Activated naive CD8-positive, alpha-beta T cell treated with anti-CD3 and anti-CD28 coated beads, Interleukin-2, amount 10 ng/mL, durations not matched to agents 7 days and 5 days (primary cell): ENCODE measurements at regions not wholly inside any gene's neighbourhood (a gene's known extent, or its start where the extent isn't known, plus 50 kb on each side); places are given as distances from the start of the nearest gene placed in this dataset.
"Not testable (repeated sequence)": the region's sequence is repeated elsewhere in the genome, so short reads cannot be mapped to it uniquely, and the experiment has no call there.

ENCODE experiments used
- ATAC-seq: fragments of 150-1000 bp; cut with Tn5 transposase; one replicate; pipeline ENCODE4 v1.10.0; 2021; ENCODE audit warnings: low read depth, moderate library complexity
- POLR2A ChIA-PET: fragments of 350-600 bp; sonication (Branson Sonifier 250); formaldehyde crosslinking; loops from one replicate; lab custom pipeline; 2021; ENCODE audit warnings: antibody characterized with exemption; lab: Charles Lee
- DNase-seq: peaks from one replicate; pipeline ENCODE4 v3.0.0; 2021
- H3K27ac Mint-ChIP-seq: one replicate; pipeline ENCODE4 v1.8.0; 2022; ENCODE audit warnings: mild to moderate bottlenecking, mixed read lengths
- H3K27me3 Mint-ChIP-seq: one replicate; pipeline ENCODE4 v1.8.0; 2022; ENCODE audit warnings: mild to moderate bottlenecking, moderate library complexity, mixed read lengths
- H3K36me3 Mint-ChIP-seq: one replicate; pipeline ENCODE4 v1.8.0; 2021; ENCODE audit warnings: mild to moderate bottlenecking, mixed read lengths
- H3K4me1 Mint-ChIP-seq: one replicate; pipeline ENCODE4 v1.8.0; 2021; ENCODE audit warnings: mixed read lengths
- H3K4me3 Mint-ChIP-seq: one replicate; pipeline ENCODE4 v1.8.0; 2022; ENCODE audit warnings: mild to moderate bottlenecking, moderate library complexity, mixed read lengths
- H3K9me3 Mint-ChIP-seq: one replicate; pipeline ENCODE4 v1.8.0; 2021; ENCODE audit warnings: mixed read lengths

- POLR2A ChIA-PET: no interaction called here
- Mint-ChIP-seq H3K9me3 (peaks cover 12% of the 10 kb centered on the region), H3K27ac (no peak overlapping the region), H3K4me3 (no peak overlapping the region), H3K27me3 (no peaks in the 10 kb centered on the region), H3K36me3 (no peaks in the 10 kb centered on the region), H3K4me1 (no peaks in the 10 kb centered on the region)
- ATAC-seq: no peak
- no peak for DNase-seq
Measured at GRCh38 chr21:19145682-19146293, 742.2 kb upstream of the TMPRSS15 start.

DNA sequence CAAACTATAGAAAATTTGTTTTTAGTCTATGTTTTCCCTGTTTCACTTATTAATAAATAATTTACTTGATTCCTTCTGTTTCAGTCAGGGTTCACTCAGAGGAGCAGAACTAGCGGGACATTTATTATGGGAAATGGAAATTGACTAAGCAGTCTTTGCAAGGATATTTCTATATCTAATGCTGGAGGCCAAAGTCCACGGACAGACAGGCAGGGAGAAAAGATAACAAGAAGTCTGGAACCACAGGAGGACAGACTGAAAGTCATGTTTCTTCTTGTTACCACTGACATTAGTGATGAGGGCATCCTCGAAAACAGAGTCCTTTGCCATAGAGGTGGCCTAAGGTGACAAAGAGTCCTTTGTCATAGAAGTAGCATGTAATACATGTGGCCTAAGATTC, 744.5 kb upstream of the TMPRSS15 start:
- H3K4me3 Mint-ChIP-seq: no peak overlapping the region

GRCh38 chr21:19171585-19171984, 768.0 kb upstream of the TMPRSS15 start:
- Mint-ChIP-seq H3K9me3 (peaks cover 2% of the 10 kb centered on the region), H3K4me1 (no peaks in the 10 kb centered on the region), H3K27me3 (no peaks in the 10 kb centered on the region), H3K36me3 (no peaks in the 10 kb centered on the region), H3K4me3 (no peak overlapping the region), H3K27ac (no peak overlapping the region)
- POLR2A ChIA-PET: no interaction called here
- DNase-seq (no peak), ATAC-seq (no peak)

More for the DNA sequence above, 744.5 kb upstream of the TMPRSS15 start:
- no peak for ATAC-seq
- Mint-ChIP-seq H3K4me1 (no peaks in the 10 kb centered on the region), H3K9me3 (peaks cover 12% of the 10 kb centered on the region), H3K36me3 (no peaks in the 10 kb centered on the region), H3K27ac (no peak overlapping the region), H3K27me3 (no peaks in the 10 kb centered on the region)
- POLR2A ChIA-PET: no interaction called here
- DNase-seq: no peak

DNA sequence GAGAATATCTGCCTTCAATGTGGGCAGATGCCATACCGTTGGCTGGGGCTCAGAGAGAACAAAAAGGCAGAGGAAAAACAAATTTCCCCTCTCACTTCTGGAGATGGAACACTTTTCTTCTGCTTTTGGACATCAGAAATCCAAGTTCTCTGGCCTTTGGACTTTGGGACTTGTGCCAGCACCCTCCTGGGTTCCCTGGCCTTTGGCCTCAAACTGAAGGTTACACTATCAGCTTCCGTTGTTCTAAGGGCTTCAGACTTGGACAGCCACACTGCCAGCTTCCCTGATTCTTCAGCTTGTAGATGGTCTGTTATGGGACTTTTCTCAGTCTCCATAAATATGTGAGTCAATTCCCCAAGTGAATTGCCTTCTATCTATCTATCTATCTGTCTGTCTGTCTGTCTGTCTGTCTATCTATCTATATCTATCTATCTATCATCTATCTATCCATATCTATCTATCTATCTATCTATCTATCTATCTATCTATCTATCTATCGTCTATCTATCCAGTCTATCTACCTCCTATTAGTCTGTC, 778.1 kb upstream of the TMPRSS15 start:
- H3K36me3 Mint-ChIP-seq: no peaks in the 10 kb centered on the region
- H3K9me3 Mint-ChIP-seq: peaks cover 1% of the 10 kb centered on the region
- no peaks in the 10 kb centered on the region for H3K4me1 Mint-ChIP-seq

GRCh38 chr21:19197950-19198349, 794.4 kb upstream of the TMPRSS15 start:
- no peak overlapping the region for H3K27ac Mint-ChIP-seq
- POLR2A ChIA-PET: no interaction called here
- peaks cover 5% of the 10 kb centered on the region for H3K9me3 Mint-ChIP-seq
- no peaks in the 10 kb centered on the region for H3K4me1 Mint-ChIP-seq
- H3K4me3 Mint-ChIP-seq: no peak overlapping the region
- H3K36me3 Mint-ChIP-seq: no peaks in the 10 kb centered on the region
- H3K27me3 Mint-ChIP-seq: no peaks in the 10 kb centered on the region
- DNase-seq: no peak
- ATAC-seq: no peak

More for the DNA sequence above, 778.1 kb upstream of the TMPRSS15 start:
- Mint-ChIP-seq H3K27ac (no peak overlapping the region), H3K4me3 (no peak overlapping the region), H3K27me3 (no peaks in the 10 kb centered on the region)
- POLR2A ChIA-PET: no interaction called here
- ATAC-seq (no peak), DNase-seq (no peak)

GRCh38 chr21:19198801-19199200, 795.2 kb upstream of the TMPRSS15 start:
- Mint-ChIP-seq H3K27ac (no peak overlapping the region), H3K4me1 (no peaks in the 10 kb centered on the region), H3K27me3 (no peaks in the 10 kb centered on the region), H3K36me3 (no peaks in the 10 kb centered on the region), H3K9me3 (peaks cover 5% of the 10 kb centered on the region), H3K4me3 (no peak overlapping the region)
- no peak for ATAC-seq
- no peak for DNase-seq
- POLR2A ChIA-PET: no interaction called here

- DNase-seq (no peak), ATAC-seq (no peak)
- POLR2A ChIA-PET: no interaction called here
- no peaks in the 10 kb centered on the region for H3K36me3 Mint-ChIP-seq
- H3K27ac Mint-ChIP-seq: no peak overlapping the region
- no peak overlapping the region for H3K4me3 Mint-ChIP-seq
- H3K9me3 Mint-ChIP-seq: peaks cover 6% of the 10 kb centered on the region
- H3K27me3 Mint-ChIP-seq: no peaks in the 10 kb centered on the region
- no peaks in the 10 kb centered on the region for H3K4me1 Mint-ChIP-seq
Measured at GRCh38 chr21:19218163-19218562, 814.6 kb upstream of the TMPRSS15 start.

DNA sequence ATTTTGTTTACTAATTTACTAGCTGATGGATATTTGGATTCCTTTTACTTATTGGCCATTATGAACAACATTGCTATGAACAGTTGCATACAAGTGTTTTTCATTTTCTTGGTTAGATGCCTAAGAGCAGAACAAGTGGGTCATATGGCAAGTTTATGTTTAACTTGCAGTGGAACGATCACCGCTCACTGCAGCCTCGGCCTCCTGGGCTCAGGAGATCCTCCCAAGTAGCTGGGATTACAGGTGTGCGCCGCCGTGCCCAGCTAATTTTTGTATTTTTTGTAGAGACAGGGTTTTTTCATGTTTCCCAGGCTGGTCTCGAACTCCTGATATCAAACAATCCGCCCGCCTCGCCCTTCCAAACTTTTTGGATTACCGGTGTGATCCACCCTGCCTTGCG, 820.5 kb upstream of the TMPRSS15 start:
- ATAC-seq (no peak), DNase-seq (no peak)
- H3K4me3 Mint-ChIP-seq: no peak overlapping the region
- H3K27me3 Mint-ChIP-seq: no peaks in the 10 kb centered on the region
- peaks cover 3% of the 10 kb centered on the region for H3K9me3 Mint-ChIP-seq
- H3K27ac Mint-ChIP-seq: no peak overlapping the region
- H3K4me1 Mint-ChIP-seq: no peaks in the 10 kb centered on the region
- no peaks in the 10 kb centered on the region for H3K36me3 Mint-ChIP-seq
- POLR2A ChIA-PET: no interaction called here

DNA sequence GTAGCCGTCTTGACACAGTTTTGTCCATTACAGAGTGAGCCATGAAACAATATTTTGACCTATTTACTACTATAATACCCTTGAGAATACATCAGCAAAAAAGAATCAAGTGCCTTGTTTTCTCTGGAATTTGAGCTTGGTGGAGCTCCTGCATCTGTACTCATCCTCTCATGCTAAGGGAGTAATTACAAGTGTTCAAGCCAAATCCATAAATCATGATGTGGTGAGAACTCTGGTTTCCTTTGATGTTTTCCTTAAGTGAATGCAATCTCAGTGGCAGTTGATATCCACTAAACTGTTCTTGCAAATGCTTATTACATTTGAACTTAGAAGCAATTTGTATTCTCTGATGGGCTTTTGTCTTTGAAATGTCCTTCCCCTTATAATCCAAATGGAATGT, 824.6 kb upstream of the TMPRSS15 start:
- DNase-seq (no peak), ATAC-seq (no peak)
- no peaks in the 10 kb centered on the region for H3K36me3 Mint-ChIP-seq
- POLR2A ChIA-PET: no interaction called here
- no peak overlapping the region for H3K27ac Mint-ChIP-seq
- H3K4me1 Mint-ChIP-seq: no peaks in the 10 kb centered on the region
- no peak overlapping the region for H3K4me3 Mint-ChIP-seq
- H3K9me3 Mint-ChIP-seq: peaks cover 4% of the 10 kb centered on the region
- H3K27me3 Mint-ChIP-seq: no peaks in the 10 kb centered on the region

DNA sequence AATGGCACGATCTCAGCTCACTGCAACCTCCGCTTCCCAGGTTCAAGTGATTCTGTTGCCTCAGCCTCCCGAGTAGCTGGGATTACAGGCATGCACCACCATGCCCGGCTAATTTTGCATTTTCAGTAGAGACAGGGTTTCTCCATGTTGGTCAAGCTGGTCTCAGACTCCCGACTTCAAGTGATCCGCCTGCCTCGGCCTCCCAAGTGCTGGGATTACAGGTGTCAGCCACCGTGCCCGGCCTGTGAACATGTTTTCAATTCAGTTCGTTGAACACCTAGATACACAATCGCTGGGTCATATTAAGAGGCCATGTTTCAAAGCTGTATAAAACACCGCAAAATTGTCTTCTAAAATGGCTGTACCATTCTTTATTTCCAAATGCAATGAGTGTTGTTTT, 830.3 kb upstream of the TMPRSS15 start:
- H3K36me3 Mint-ChIP-seq, DNase-seq, POLR2A ChIA-PET, H3K9me3 Mint-ChIP-seq, H3K27me3 Mint-ChIP-seq, ATAC-seq, H3K4me3 Mint-ChIP-seq, H3K27ac Mint-ChIP-seq, H3K4me1 Mint-ChIP-seq: not testable (repeated sequence)

DNA sequence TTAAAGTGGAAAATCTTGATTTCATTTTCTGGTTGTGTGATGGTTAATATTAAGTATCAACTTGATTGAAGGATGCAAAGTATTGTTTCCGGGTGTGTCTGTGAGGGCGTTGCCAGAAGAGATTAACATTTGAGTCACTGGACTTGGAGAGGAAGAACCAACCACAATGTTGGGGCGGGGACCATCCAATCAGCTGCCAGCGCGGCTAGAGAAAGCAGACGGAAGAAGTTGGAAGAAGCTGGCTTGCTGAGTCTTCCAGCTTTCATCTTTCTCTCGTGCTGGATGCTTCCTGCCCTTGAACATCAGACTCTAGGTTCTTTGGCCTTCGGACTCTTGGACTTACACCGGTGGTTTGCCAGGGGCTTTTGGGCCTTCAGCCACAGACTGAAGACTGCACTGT, 832.6 kb upstream of the TMPRSS15 start:
- DNase-seq: no peak
- H3K27me3 Mint-ChIP-seq: no peaks in the 10 kb centered on the region
- H3K36me3 Mint-ChIP-seq: no peaks in the 10 kb centered on the region
- ATAC-seq: no peak
- POLR2A ChIA-PET: no interaction called here
- H3K27ac Mint-ChIP-seq: no peak overlapping the region
- no peak overlapping the region for H3K4me3 Mint-ChIP-seq
- peaks cover 8% of the 10 kb centered on the region for H3K9me3 Mint-ChIP-seq
- no peaks in the 10 kb centered on the region for H3K4me1 Mint-ChIP-seq

DNA sequence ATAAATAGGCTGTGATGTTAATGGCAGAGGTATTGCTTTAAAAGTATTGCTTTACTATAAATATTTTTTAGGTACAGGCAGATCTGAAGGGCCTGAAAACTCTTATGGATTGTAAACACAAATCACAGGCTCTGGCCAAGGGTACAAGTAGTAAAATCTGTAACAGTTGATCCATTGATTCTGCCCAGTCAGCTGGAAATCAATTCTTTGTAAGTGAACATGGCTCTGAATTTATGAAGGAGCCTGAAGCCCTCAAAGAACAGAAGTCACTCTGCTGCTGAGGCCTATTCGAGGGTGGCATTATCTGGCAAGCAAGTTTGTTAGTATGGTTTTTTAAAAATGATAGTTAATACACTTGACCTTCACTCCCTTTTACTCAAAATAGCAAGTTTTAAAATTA, 834.0 kb upstream of the TMPRSS15 start:
- Mint-ChIP-seq H3K27ac (no peak overlapping the region), H3K27me3 (no peaks in the 10 kb centered on the region), H3K4me3 (no peak overlapping the region), H3K9me3 (peaks cover 6% of the 10 kb centered on the region), H3K36me3 (no peaks in the 10 kb centered on the region), H3K4me1 (no peaks in the 10 kb centered on the region)
- POLR2A ChIA-PET: no interaction called here
- ATAC-seq (no peak), DNase-seq (no peak)

- Mint-ChIP-seq H3K4me1 (no peaks in the 10 kb centered on the region), H3K36me3 (no peaks in the 10 kb centered on the region), H3K9me3 (peaks cover 6% of the 10 kb centered on the region), H3K27ac (no peak overlapping the region), H3K4me3 (no peak overlapping the region), H3K27me3 (no peaks in the 10 kb centered on the region)
- DNase-seq: no peak
- no peak for ATAC-seq
- POLR2A ChIA-PET: no interaction called here
Measured at GRCh38 chr21:19239696-19240095, 836.1 kb upstream of the TMPRSS15 start.

GRCh38 chr21:19244502-19245187, 841.1 kb upstream of the TMPRSS15 start:
- no peak for DNase-seq
- POLR2A ChIA-PET: no interaction called here
- Mint-ChIP-seq H3K9me3 (peaks cover 3% of the 10 kb centered on the region), H3K4me3 (no peak overlapping the region), H3K27ac (no peak overlapping the region), H3K27me3 (no peaks in the 10 kb centered on the region), H3K4me1 (no peaks in the 10 kb centered on the region), H3K36me3 (no peaks in the 10 kb centered on the region)
- ATAC-seq: no peak
